ENCODE measurements at regions not wholly inside any gene's neighbourhood (a gene's known extent, or its start where the extent isn't known, plus 50 kb on each side); places are given as distances from the start of the nearest gene placed in this dataset.
"Not testable (repeated sequence)": the region's sequence is repeated elsewhere in the genome, so short reads cannot be mapped to it uniquely, and the experiment has no call there.

- H3K4me3 Mint-ChIP-seq, DNase-seq, H3K27me3 Mint-ChIP-seq, H3K27ac Mint-ChIP-seq, ATAC-seq, POLR2A ChIA-PET, H3K4me1 Mint-ChIP-seq: not testable (repeated sequence)
- peaks cover 0 to 10% (median 0%) of the 10 kb centered on the region in 3 donors for H3K36me3 Mint-ChIP-seq
- H3K9me3 Mint-ChIP-seq, result peaks cover 9 to 49% (median 20%) of the 10 kb centered on the region in 9 donors
Measured at GRCh38 chr21:9728219-9728992, 793.0 kb upstream of the TPTE start.

GRCh38 chr21:9730866-9731265 is 790.5 kb upstream of the TPTE start:
- H3K27ac Mint-ChIP-seq, result no peak overlapping the region

GRCh38 chr21:9731317-9731716 is 790.1 kb upstream of the TPTE start:
- ATAC-seq, result not testable (repeated sequence)

More at GRCh38 chr21:9730866-9731265, 790.5 kb upstream of the TPTE start:
- Mint-ChIP-seq H3K27me3 (no peaks in the 10 kb centered on the region), H3K4me3 (no peak overlapping the region), H3K36me3 (peaks cover 0 to 10% (median 0%) of the 10 kb centered on the region in 3 donors), H3K4me1 (no peaks in the 10 kb centered on the region), H3K9me3 (peaks cover 7 to 30% (median 13%) of the 10 kb centered on the region in 9 donors)
- DNase-seq, result no peak
- ATAC-seq, result no peak
- POLR2A ChIA-PET, result no interaction called here

GRCh38 chr21:9732605-9733004 is 788.8 kb upstream of the TPTE start:
- H3K27me3 Mint-ChIP-seq, H3K4me3 Mint-ChIP-seq, H3K27ac Mint-ChIP-seq, H3K36me3 Mint-ChIP-seq, ATAC-seq, POLR2A ChIA-PET, DNase-seq, H3K4me1 Mint-ChIP-seq: not testable (repeated sequence)
- peaks cover 0 to 16% (median 10%) of the 10 kb centered on the region in 9 donors for H3K9me3 Mint-ChIP-seq

More at GRCh38 chr21:9731317-9731716, 790.1 kb upstream of the TPTE start:
- H3K4me1 Mint-ChIP-seq, H3K27me3 Mint-ChIP-seq, POLR2A ChIA-PET, DNase-seq, H3K4me3 Mint-ChIP-seq, H3K27ac Mint-ChIP-seq: not testable (repeated sequence)
- H3K36me3 Mint-ChIP-seq, result peaks cover 0 to 10% (median 0%) of the 10 kb centered on the region in 3 donors
- H3K9me3 Mint-ChIP-seq, result peaks cover 5 to 28% (median 11%) of the 10 kb centered on the region in 9 donors

GRCh38 chr21:9733761-9734558 is 787.4 kb upstream of the TPTE start:
- ATAC-seq, H3K4me3 Mint-ChIP-seq, H3K27me3 Mint-ChIP-seq, H3K27ac Mint-ChIP-seq, H3K36me3 Mint-ChIP-seq, DNase-seq, H3K4me1 Mint-ChIP-seq, POLR2A ChIA-PET: not testable (repeated sequence)
- peaks cover 2 to 15% (median 5%) of the 10 kb centered on the region in 9 donors for H3K9me3 Mint-ChIP-seq

GRCh38 chr21:9735421-9735961 is 785.9 kb upstream of the TPTE start:
- no peak for DNase-seq
- Mint-ChIP-seq H3K27ac (no peak overlapping the region), H3K27me3 (peaks cover 0 to 3% (median 0%) of the 10 kb centered on the region in 5 donors), H3K4me1 (no peaks in the 10 kb centered on the region), H3K36me3 (peaks cover 0 to 7% (median 0%) of the 10 kb centered on the region in 3 donors), H3K9me3 (peaks cover 4 to 25% (median 12%) of the 10 kb centered on the region in 9 donors), H3K4me3 (no peak overlapping the region)
- POLR2A ChIA-PET, result no interaction called here
- ATAC-seq, result no peak

GRCh38 chr21:9737301-9737700 is 784.1 kb upstream of the TPTE start:
- ATAC-seq, POLR2A ChIA-PET, H3K27ac Mint-ChIP-seq, H3K36me3 Mint-ChIP-seq, H3K4me3 Mint-ChIP-seq, H3K27me3 Mint-ChIP-seq, H3K4me1 Mint-ChIP-seq, DNase-seq: not testable (repeated sequence)
- peaks cover 5 to 34% (median 16%) of the 10 kb centered on the region in 9 donors for H3K9me3 Mint-ChIP-seq

GRCh38 chr21:9737871-9738515 is 783.4 kb upstream of the TPTE start:
- peaks cover 5 to 34% (median 16%) of the 10 kb centered on the region in 9 donors for H3K9me3 Mint-ChIP-seq
- H3K27me3 Mint-ChIP-seq, H3K4me3 Mint-ChIP-seq, H3K27ac Mint-ChIP-seq, H3K36me3 Mint-ChIP-seq, POLR2A ChIA-PET, H3K4me1 Mint-ChIP-seq, DNase-seq, ATAC-seq: not testable (repeated sequence)

- H3K27me3 Mint-ChIP-seq, result peaks cover 0 to 3% (median 0%) of the 10 kb centered on the region in 5 donors
- DNase-seq (no peak), ATAC-seq (no peak)
- peaks cover 0 to 2% (median 0%) of the 10 kb centered on the region in 4 donors for H3K4me1 Mint-ChIP-seq
- no peak overlapping the region for H3K27ac Mint-ChIP-seq
- H3K4me3 Mint-ChIP-seq, result no peak overlapping the region
- H3K36me3 Mint-ChIP-seq, result peaks cover 0 to 7% (median 0%) of the 10 kb centered on the region in 3 donors
- POLR2A ChIA-PET, result no interaction called here
- peaks cover 5 to 34% (median 16%) of the 10 kb centered on the region in 9 donors for H3K9me3 Mint-ChIP-seq
Measured at GRCh38 chr21:9738527-9738926, 782.9 kb upstream of the TPTE start.

GRCh38 chr21:9739240-9739639 is 782.1 kb upstream of the TPTE start:
- Mint-ChIP-seq H3K36me3 (peaks cover 0 to 7% (median 0%) of the 10 kb centered on the region in 3 donors), H3K27ac (no peak overlapping the region), H3K9me3 (peaks cover 5 to 34% (median 16%) of the 10 kb centered on the region in 9 donors), H3K27me3 (peaks cover 0 to 3% (median 0%) of the 10 kb centered on the region in 5 donors), H3K4me3 (no peak overlapping the region), H3K4me1 (peaks cover 0 to 2% (median 0%) of the 10 kb centered on the region in 4 donors)
- DNase-seq (no peak), ATAC-seq (no peak)
- POLR2A ChIA-PET, result no interaction called here

- H3K27ac Mint-ChIP-seq, ATAC-seq, H3K27me3 Mint-ChIP-seq, DNase-seq, H3K4me1 Mint-ChIP-seq, H3K4me3 Mint-ChIP-seq, POLR2A ChIA-PET, H3K36me3 Mint-ChIP-seq: not testable (repeated sequence)
- peaks cover 5 to 32% (median 16%) of the 10 kb centered on the region in 9 donors for H3K9me3 Mint-ChIP-seq
Measured at GRCh38 chr21:9740177-9740941, 781.0 kb upstream of the TPTE start.

Measured in naive thymus-derived CD8-positive, alpha-beta T cell (primary cell).